Epithelial cell of esophagus (primary cell): ENCODE measurements at regions not wholly inside any gene's neighbourhood (a gene's known extent, or its start where the extent isn't known, plus 50 kb on each side); places are given as distances from the start of the nearest gene placed in this dataset.

Experiments
- DNase-seq: peaks from one replicate; pipeline ENCODE4 v3.0.0; 2010; ENCODE audit warnings: low read depth
- H3K4me3 ChIP-seq: 2 replicates; pipeline ENCODE4 v1.5.1; 2011; ENCODE audit warnings: mild to moderate bottlenecking, low read length, control low read depth
- TF ChIP-seq, protein P1 (sequence below): IDR thresholded peaks from 2 replicates; pipeline ENCODE4 v1.5.1; 2011; ENCODE audit warnings: low read depth, mild to moderate bottlenecking, low read length, control low read depth, inconsistent platforms; ENCODE audit not compliant: insufficient read depth; ENCODE audit errors: missing control alignments

DNA sequence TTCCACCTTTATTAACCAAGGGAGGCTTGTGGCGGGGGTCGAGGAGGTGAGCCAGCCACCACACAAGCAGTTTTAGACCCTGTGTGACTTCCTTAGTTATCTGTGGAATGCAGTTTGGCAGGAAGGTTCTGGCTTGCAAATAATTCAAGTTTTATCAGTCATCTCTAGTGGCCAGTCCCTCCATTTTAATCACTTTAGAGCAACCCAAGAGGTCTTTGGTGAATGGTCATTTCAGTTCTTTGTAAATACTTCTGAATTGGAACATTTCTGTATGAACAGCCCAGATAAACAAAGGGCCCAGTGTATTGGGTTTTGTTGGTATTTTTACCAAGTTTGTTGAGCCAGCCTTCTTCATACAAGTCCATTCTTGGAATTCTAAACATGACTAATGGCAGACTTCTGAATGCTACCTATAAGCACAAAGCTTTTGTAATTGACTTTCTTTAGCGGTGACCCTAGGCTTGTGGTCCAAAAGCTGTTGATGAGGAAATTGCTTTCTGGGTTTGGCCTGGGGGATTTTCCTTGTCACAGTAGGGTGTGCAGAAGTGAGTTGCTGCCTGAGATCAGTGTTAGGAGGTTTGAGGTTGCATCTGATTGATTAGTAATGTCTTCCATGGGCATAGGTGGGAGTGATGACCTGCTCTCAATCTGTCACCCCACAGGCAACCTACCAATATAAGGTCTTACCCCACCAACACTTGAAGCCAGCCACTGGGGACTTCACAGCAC is 193.3 kb upstream of the TOPAZ1 start:
- peak; percentile 38 for DNase-seq
- TF ChIP-seq, protein P1, sequence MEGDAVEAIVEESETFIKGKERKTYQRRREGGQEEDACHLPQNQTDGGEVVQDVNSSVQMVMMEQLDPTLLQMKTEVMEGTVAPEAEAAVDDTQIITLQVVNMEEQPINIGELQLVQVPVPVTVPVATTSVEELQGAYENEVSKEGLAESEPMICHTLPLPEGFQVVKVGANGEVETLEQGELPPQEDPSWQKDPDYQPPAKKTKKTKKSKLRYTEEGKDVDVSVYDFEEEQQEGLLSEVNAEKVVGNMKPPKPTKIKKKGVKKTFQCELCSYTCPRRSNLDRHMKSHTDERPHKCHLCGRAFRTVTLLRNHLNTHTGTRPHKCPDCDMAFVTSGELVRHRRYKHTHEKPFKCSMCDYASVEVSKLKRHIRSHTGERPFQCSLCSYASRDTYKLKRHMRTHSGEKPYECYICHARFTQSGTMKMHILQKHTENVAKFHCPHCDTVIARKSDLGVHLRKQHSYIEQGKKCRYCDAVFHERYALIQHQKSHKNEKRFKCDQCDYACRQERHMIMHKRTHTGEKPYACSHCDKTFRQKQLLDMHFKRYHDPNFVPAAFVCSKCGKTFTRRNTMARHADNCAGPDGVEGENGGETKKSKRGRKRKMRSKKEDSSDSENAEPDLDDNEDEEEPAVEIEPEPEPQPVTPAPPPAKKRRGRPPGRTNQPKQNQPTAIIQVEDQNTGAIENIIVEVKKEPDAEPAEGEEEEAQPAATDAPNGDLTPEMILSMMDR: no peak
- no peak overlapping the region for H3K4me3 ChIP-seq

DNA sequence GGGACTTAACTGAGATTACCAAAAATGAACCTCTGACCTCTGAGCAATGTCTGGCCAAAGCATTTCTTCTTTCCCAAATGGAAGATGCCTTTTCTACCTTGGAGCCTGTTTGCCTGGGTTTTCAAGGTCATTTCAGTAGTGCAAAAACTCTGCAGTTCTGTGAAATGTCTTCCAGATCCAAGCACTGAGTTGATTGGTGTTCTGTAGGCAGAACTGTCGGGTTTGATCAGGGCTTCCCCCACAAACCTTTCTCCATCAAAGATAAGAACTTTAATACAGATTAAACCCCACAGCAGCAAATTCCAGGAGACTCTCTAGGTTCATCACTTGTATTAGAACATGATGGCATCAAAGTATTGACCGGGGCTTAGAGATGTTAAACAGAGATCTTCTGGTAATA is 192.7 kb upstream of the TOPAZ1 start:
- H3K4me3 ChIP-seq: no peak overlapping the region
- TF ChIP-seq, protein P1: no peak
- no peak for DNase-seq

- no peak for DNase-seq
- TF ChIP-seq, protein P1: no peak
- H3K4me3 ChIP-seq: no peak overlapping the region
Measured at GRCh38 chr3:44050101-44050500, 191.6 kb upstream of the TOPAZ1 start.

- no peak overlapping the region for H3K4me3 ChIP-seq
- no peak for DNase-seq
Measured at GRCh38 chr3:44050867-44051266, 190.8 kb upstream of the TOPAZ1 start.

GRCh38 chr3:44055951-44056350 is 185.7 kb upstream of the TOPAZ1 start:
- no peak overlapping the region for H3K4me3 ChIP-seq
- DNase-seq: no peak
- TF ChIP-seq, protein P1: no peak

More at GRCh38 chr3:44050867-44051266, 190.8 kb upstream of the TOPAZ1 start:
- TF ChIP-seq, protein P1: no peak

- DNase-seq: no peak
- H3K4me3 ChIP-seq: no peak overlapping the region
- TF ChIP-seq, protein P1: no peak
Measured at GRCh38 chr3:44056446-44057240, 185.0 kb upstream of the TOPAZ1 start.
